Mesenteric fat pad (tissue), 1 donor: ENCODE measurements at regions not wholly inside any gene's neighbourhood (a gene's known extent, or its start where the extent isn't known, plus 50 kb on each side); places are given as distances from the start of the nearest gene placed in this dataset.
"Not testable (repeated sequence)": the region's sequence is repeated elsewhere in the genome, so short reads cannot be mapped to it uniquely, and the experiment has no call there.

Source experiments
- DNase-seq: peaks from one replicate; pipeline ENCODE4 v3.0.0-alpha.2; 2020; ENCODE audit warnings: low spot score
- donor health status: DM: yes; HTN: yes; CAD: no.

DNA sequence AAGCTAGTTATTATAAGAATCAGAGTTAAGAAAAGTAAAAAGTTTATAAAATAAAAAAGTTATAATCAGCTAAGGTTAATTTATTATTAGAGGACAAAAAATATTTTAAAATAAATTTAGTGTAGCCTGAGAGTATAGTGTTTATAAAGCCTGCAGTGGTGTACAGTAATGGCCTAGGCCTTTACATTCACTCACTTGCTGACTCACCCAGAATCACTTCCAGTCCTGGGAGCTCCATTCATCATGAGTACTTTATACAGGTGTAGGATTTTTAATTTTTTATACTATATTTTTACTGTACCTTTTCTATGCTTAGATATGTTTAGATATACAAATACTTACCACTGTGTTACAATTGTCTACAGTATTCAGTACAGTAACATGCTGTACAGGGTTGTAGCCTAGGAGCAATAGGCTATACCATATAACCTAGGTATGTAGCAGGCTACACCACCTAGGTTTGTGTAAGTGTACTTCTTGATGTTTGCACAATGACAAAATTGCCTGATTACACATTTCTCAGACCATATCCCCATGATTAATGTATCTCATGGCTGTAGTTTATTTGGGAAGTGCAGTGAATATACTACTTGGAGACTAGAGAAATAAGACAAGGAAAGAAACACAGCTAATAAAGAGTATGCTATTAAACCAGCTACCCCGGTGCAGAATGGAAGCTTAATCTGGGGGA, 101.9 kb upstream of the GALNT15 start:
- DNase-seq, result no peak

DNA sequence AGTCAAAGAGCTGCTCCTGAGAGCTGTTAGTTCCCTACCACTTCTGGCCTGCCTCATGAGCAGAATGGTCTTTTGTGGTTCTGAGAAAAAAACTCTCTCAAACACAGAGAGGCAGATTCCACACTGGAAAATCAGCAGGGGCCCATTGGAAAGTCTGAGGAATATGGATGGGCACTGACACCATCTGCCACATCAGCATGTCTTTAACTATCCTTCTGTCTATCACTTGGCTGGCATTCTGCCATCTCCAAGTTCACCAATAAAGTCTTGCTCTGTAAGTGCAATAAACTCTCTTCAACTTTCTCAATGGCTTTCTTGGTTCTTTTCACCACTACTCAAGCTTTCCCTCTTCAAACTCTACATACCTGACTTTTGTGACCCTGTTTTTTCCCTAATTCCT, 101.3 kb upstream of the GALNT15 start:
- no peak for DNase-seq

DNA sequence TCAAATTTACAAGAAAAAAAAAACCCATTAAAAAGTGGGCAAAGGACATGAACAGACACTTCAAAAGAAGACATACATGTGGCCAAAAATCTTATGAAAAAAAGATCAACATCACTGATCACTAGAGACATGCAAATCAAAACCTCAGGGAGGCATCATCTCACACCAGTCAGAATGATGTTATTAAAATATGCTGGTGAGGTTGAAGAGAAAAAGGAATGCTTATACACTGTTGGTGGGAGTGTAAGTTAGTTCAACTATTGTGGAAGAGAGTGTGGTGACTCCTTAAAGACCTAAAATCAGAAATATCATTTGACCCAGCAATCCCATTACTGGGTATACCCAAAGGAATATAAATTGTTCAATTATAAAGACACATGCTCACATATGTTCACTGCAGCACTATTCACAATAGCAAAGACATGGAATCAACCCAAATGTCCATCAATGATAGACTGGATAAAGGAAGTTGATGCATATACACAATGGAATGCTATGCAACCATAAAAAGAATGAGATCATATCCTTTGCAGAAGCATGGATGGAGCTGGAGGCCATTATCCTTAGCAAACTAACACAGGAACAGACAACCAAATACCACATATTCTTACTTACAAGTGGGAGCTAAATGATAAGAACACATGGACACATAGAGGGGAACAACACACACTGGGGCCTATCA, 100.3 kb upstream of the GALNT15 start:
- not testable (repeated sequence) for DNase-seq

DNA sequence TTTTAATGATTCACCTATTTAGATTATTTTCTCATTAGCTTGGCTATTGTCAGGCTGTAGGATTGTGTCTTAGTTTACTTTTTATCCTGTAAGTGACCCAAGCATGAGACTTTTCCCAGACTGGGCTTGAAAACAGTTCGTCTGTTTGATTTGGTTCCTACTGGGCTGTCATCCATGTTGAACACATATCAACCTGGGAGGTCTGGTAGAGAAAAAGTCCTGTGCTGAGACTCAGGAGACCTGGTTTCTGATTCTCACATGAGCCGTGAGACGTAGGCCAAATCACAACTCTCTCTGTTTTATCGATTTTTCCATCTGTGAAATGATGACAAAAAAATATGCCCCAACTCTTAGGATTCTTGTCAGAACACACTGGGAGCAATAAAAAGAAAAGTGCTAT, 98.8 kb upstream of the GALNT15 start:
- no peak for DNase-seq

DNA sequence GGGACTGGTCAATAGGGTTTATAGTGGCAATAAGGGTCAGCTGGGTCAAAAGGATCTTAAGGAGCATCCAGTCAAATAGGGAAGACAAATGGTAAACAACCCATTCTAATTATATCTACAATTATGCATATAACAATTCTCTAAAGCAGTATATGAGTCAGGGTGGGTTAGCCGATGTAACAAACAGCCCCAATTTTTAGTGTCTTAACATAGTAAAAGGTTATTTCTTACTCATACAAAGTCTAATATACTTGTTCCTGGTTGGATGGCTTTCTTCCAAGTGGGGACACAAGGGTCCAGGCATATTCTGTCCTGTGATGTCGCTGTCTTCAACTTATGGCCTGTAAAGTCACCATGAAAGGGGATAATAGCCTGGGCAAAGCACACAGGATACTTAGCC, 97.9 kb upstream of the GALNT15 start:
- no peak for DNase-seq

DNA sequence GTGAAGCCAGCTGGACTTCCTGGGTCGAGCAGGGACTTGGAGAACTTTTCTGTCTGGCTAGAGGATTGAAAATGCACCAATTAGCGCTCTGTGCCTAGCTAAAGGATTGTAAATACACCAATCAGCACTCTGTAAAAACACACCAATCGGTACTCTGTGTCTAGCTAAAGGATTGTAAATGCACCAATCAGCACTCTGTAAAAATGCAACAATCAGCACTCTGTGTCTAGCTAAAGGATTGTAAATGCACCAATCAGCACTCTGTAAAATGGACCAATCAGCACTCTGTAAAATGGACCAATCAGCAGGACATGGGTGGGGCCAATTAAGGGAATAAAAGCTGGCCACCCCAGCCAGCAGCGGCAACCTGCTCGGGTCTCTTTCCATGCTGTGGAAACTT, 97.3 kb upstream of the GALNT15 start:
- not testable (repeated sequence) for DNase-seq

DNA sequence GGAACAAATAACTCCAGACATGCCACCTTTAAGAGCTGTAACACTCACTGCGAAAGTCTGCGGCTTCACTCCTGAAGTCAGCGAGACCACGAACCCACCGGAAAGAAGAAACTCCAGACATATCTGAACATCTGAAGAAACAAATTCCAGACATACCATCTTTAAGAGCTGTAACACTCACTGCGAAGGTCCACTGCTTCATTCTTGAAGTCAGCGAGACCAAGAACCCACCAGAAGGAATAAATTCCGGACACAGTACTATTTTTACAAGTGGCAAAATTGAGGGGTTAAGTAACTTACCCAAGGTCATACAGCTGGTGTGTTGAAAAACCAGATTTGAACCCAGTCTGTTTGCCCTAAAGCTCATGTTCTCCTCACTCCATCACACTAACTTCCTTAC, 96.8 kb upstream of the GALNT15 start:
- not testable (repeated sequence) for DNase-seq

DNA sequence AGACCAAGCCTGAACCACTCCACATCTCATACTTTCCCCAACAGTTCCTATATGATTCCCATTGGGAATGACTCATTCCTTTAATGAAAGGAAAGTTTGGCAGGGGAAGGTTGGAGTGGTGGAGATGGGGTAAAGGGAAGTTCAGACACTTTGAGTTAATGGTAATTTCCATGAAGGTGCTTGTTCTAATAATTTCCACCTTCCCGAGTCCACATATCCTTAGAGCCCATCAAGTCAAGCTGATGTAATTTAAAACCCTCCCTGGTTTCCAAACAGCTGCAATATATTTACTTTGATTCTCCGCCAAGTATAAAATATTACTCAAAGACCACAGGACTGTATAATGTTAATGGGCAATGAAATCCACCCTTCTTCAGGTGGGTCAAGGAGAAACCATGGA, 95.0 kb upstream of the GALNT15 start:
- no peak for DNase-seq

DNA sequence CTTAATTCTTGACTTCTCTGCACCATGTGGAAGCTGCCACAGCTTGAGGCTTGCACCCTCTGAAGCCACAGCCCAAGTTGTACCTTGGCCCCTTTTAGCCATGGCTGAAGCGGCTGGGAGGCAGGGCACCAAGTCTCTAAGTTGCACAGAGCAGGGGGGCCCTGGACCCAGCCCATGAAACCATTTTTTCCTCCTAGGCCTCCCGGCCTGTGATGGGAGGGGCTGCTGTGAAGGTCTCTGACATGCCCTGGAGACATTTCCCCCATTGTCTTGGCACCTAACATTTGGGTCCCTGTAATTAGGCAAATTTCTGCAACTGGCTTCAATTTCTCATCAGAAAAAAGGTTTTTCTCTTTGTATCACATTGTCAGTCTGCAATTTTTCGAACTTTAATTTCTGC, 92.8 kb upstream of the GALNT15 start:
- no peak for DNase-seq

DNA sequence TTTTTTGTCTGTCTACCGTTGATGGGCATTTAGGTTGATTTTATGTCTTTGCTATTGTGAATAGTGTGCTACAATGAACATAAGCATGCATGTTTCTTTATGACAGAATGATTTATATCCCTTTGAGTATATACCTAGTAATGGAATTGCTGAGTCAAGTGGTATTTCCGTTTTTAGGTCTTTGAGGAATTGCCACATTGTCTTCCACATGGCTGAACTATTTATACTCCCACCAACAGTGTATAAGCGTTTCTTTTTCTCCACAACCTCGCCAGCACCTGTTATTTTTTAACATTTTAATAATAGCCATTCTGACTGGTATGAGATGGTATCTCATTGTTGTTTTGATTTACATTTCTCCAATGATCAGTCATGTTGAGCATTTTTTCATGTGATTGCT, 89.6 kb upstream of the GALNT15 start:
- DNase-seq, result no peak

DNA sequence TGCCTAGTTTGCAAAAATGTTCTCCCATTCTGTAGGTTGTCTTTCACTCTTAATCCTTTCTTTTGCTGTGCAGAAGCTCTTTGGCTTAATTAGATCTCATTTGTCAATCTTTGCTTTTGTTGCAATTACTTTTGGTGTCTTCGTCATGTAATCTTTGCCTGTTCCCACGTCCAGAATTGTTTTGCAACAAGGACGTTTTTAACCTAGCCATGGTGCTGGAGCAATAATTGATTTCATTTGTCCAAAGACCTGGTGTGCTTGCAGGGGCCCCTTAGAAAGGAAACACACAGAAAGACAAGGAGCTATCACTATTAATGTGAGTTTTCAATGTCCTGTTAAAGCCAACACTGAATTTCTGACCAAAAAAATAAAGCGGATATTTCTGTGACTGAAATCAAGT, 89.1 kb upstream of the GALNT15 start:
- DNase-seq, result no peak

DNA sequence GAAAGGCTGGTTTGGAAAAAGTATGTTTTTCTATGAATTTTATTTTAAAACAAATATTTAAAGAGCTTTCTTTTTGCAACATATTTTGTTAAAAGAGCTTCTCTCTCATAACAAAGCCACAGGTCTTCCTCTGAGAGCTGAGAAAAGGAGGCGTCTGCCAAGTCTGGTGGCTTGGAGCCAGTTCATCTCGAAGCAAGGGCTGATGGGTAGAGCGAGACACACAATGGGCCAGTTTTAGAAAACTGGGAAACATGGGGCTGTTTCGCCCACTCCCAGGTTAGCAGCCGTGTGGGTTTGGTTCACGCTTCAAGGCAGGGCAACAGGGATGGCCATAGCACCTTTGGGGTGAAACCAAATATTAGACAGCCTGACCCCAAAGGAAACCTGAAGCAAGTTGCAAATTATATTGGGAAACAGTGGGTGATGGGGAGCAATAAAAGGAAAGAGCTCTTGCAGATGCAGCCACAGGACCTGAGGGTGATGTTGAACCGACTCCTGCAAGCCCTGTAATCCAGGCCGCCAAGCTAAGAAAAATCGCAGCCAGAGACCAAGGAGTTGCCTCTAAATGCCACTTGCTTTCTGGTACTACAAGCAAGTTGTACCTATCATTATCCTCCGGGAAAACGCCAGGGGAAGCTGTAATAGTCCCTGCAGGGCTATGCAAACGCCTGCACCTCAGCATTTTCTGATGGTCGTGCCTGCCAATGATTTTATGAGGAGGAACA, 88.4 kb upstream of the GALNT15 start:
- no peak for DNase-seq

DNA sequence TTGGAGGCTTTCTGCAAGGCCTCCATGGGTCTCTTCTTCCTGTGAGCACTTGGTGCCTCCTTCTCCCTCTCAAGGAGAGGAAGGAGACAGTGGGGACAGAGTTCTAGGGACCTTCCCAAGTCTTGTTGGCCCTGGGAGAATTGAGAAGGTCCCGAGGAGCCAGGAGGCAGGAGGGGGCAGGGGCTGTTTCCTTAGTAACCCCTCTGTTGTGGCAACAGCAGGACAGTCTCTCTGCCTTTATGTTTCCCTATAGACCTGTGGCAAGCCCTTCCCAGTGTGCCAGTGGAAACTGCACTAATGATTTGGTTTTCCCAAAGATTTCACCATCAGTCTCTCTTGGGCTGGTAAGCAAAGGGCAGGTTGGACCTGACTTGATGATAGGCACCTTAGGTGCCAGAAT, 87.8 kb upstream of the GALNT15 start:
- no peak for DNase-seq

DNA sequence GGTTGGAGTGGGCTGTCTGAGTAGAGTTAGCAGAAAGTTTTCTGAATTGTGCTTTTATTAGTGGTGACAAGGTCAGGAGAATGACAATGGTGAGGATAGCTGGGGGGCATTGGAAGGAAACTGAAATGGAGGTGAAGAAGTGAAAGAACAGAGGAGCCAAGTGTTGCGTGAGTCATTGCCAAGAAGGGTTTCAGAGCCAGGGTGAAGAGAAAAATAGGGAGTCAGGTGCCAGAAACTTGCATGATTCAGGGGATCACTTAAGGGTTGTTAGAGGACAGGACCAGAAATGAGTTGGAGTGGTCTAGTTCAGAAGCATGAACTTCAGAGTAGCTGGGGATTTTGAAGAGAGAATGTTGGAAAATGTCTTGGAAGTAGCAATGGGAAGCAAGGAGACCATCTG, 86.0 kb upstream of the GALNT15 start:
- no peak for DNase-seq

DNA sequence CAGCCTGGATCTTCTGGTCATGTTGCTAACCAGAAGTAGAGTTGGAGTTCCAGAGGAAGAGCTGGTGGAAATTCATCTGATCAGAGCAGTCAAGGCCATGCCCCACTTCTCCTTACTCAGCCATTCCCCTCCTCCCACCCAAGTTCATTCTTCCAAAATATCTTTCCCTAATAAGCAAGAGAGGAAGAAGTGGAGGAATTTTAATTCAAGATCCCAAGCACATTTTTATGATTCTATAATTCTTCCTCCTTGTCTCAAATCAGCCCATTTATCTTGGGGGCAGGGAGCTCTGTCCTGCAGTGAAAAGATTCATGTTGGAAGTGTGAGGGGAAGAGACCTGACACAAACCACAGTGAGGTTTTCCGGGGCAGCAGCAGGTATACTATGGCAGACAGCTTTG, 85.0 kb upstream of the GALNT15 start:
- no peak for DNase-seq

DNA sequence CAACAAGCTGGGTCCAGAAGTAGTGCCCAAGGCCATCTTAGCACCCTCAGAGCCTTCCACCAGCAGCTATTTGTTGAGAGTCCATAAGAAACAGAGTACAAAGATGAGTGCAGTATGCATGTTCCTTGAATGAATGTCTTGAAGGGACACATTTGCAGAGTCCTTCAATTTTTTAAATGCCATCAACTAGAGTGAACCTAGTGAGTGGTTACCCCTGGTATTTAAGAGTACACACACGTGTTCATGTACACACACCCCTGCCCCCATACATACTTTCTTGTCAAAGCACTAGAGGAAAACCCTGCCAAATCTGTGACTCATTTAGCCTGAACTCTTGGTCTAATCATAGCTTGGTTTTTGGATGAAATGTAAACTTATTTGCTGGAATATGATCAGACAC, 84.5 kb upstream of the GALNT15 start:
- DNase-seq, result no peak

DNA sequence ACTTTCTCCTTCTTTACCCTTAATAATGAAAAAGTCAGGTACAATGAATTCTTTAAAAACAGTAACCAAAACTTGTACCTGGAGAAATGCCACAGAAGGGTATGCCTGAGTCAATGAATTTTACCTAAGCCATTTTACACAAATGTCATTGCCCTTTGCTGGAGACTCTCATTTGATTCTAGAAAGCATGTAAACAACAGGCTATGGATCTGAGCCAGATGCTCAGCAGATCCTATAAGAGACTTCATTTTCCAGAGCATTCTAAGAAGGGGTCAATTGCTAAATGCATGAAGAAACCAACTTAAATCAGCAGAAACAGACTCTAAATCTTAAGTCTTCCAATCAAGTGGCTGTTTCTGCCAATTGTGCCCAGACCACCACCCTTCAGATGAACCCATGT, 83.8 kb upstream of the GALNT15 start:
- no peak for DNase-seq

DNA sequence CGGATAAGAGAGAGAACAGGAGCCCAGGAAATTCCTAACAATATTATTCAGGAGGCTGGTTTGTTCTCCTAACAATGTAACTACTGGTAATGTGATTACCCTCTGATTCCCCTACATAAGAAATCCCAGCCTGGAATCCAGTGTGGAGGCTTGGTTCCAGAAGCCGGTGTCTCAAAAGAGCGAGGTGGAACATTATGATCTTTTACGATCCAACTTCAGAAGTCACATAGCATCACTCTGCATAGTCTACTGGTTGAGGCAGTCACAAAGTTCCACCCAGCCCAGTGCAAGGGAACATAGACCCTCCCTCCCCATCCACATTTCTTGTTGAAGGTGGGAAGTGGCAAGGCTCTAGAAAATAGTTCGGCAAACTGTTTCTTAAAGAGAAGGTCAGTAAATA, 81.6 kb upstream of the GALNT15 start:
- DNase-seq, result no peak

DNA sequence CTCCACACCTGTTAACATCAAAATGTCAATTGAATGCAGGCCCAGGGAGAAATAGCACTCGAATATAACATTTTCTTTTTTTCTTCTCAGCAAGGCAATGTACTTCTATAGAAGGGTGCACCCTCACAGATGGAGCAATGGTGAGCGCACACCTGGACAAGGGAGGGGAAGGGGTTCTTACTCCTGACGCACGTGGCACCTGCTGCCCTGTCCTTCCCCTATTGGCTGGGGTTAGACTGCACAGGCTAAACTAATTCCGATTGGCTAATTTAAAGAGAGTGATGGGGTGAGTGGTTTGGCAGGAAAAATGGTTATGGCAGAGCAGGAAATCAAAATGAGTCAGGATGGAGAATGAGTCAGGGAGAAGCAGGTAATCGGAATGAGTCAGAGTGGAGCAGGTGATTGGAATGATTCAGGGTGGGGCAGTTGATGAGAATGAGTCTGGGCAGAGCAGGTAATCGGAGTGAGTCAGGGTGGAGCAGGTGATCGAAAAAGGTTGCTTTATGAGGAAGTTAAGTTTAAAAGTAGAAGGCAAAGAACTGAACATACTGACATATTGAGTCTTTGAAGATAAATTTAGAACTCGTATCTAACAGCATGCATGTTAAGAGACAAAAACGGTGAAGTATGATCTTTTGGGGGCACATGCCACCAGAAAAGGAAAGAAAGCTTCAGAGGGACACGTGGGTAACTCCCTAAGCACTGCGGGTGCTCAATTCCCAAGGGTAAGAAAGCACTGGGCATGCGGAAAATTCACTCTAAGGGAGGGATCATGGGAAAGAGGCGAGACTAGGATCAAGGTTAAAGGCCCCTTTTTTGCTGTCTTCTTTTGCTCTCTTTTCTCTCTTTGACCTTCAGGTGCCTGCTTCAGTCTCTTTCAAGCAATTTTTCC, 72.9 kb upstream of the GALNT15 start:
- no peak for DNase-seq

DNA sequence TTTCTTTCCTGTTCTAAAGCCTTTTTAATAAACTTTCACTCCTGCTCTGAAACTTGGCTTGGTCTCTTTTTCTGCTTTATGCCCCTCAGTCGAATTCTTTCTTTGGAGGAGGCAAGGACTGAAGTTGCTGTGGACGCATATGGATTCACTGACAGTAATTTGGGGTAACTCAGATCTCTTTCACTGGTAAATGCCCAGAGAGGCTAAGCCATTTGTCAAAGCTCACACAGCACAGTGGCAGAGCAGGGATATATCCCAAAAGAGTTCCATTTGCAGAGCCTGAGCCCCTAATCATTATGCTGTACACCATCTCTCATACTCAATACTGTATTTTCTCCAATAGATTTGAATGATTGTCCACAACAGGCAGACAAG, 72.3 kb upstream of the GALNT15 start:
- DNase-seq, result no peak

DNA sequence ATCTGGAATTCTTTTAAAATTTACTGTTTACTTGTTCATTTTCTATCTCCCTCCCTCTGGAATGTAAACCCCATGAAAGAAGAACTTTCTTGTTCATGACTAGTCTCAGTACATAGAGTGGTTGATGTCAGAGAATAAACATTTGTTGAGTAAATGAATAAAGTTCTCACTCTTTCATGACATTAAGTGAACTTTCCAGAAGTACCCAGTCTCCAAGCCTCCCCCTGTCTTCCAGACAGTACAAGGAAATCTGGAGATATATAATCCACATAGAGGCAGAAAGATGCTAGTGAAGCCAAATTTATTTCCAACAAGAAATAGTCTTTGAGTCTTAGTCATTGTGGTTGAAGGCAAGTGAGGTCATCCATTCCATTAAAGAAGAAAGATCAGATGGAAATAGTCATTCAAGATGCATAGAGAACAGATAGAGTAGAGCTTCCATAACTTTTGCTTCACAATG, 71.5 kb upstream of the GALNT15 start:
- DNase-seq, result no peak

DNA sequence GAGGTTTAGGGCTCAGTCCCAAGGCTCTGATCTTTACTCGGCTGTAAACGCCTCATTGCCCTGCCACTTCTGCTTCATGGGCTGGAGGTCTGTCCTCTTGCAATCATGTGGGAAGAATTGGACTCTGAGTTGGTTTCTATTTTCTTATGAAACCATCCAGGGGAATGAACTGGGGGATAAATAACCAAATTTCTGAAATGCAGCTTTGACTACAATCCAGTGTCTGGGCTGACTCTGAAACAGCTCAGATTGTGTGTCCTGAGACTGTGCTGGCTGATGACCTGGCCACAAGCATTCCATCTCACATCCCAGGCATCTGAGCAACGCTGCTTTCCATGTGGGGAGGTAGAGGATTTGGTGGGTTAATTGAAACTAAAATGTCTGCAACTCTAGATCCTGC, 71.0 kb upstream of the GALNT15 start:
- DNase-seq, result no peak
